Cardiac muscle cell (in vitro differentiated cells and primary cell): ENCODE measurements at regions not wholly inside any gene's neighbourhood (a gene's known extent, or its start where the extent isn't known, plus 50 kb on each side); places are given as distances from the start of the nearest gene placed in this dataset.

Source experiments
- DNase-seq, 2 donors: peaks; one replicate each; pipeline versions ENCODE4 v3.0.0 to v3.0.0-alpha.2; 2010 to 2017; ENCODE audit warnings: low read depth in 1 of 2, low spot score in 1 of 2
- H3K27ac ChIP-seq: fragments of 200-600 bp; sonication (generic); 2 replicates; pipeline ENCODE4 v1.5.1; 2016
- H3K27me3 ChIP-seq: fragments of 200-600 bp; sonication (generic); 2 replicates; pipeline ENCODE4 v1.6.0; 2016; ENCODE audit warnings: control low read depth
- H3K36me3 ChIP-seq: fragments of 200-600 bp; sonication (generic); 2 replicates; pipeline ENCODE4 v1.5.1; 2016; ENCODE audit warnings: control low read depth
- H3K4me1 ChIP-seq: fragments of 200-600 bp; sonication (generic); 2 replicates; pipeline ENCODE4 v1.8.1; 2017; ENCODE audit warnings: low read depth, mild to moderate bottlenecking, mixed run types
- H3K4me3 ChIP-seq: fragments of 200-600 bp; sonication (generic); 2 replicates; pipeline ENCODE4 v1.5.1; 2016; ENCODE audit warnings: mild to moderate bottlenecking
- H3K9me3 ChIP-seq: fragments of 200-600 bp; sonication (generic); 2 replicates; pipeline ENCODE4 v1.5.1; 2017; ENCODE audit warnings: low read depth, mild to moderate bottlenecking, control low read depth
- CTCF ChIP-seq: IDR thresholded peaks from 2 replicates; pipeline ENCODE4 v1.5.1; 2012; ENCODE audit warnings: low read depth, mild to moderate bottlenecking, low read length

GRCh38 chr2:176463546-176463945 lies 194.3 kb downstream of the MTX2 start:
- no peak for DNase-seq
- TF ChIP-seq CTCF: no peak
- Histone ChIP-seq H3K27me3 (peaks cover 6% of the 10 kb centered on the region), H3K36me3 (no peaks in the 10 kb centered on the region), H3K4me3 (no peak overlapping the region), H3K9me3 (no peaks in the 10 kb centered on the region), H3K27ac (no peak overlapping the region), H3K4me1 (no peaks in the 10 kb centered on the region)

GRCh38 chr2:176464886-176465564 lies 195.8 kb downstream of the MTX2 start:
- no peaks in the 10 kb centered on the region for H3K36me3 ChIP-seq
- no peak overlapping the region for H3K27ac ChIP-seq
- no peaks in the 10 kb centered on the region for H3K4me1 ChIP-seq

GRCh38 chr2:176466918-176467452 lies 197.7 kb downstream of the MTX2 start:
- TF ChIP-seq CTCF: no peak
- H3K27me3 ChIP-seq: peaks cover 11% of the 10 kb centered on the region
- H3K9me3 ChIP-seq: no peaks in the 10 kb centered on the region
- no peaks in the 10 kb centered on the region for H3K4me1 ChIP-seq
- H3K4me3 ChIP-seq: no peak overlapping the region
- no peaks in the 10 kb centered on the region for H3K36me3 ChIP-seq
- H3K27ac ChIP-seq: no peak overlapping the region
- DNase-seq: no peak

More at GRCh38 chr2:176464886-176465564, 195.8 kb downstream of the MTX2 start:
- TF ChIP-seq CTCF: no peak
- H3K9me3 ChIP-seq: no peaks in the 10 kb centered on the region
- H3K4me3 ChIP-seq: no peak overlapping the region
- peaks cover 8% of the 10 kb centered on the region for H3K27me3 ChIP-seq
- no peak for DNase-seq

GRCh38 chr2:176467595-176467994 lies 198.4 kb downstream of the MTX2 start:
- Histone ChIP-seq H3K27me3 (peaks cover 11% of the 10 kb centered on the region), H3K4me3 (no peak overlapping the region), H3K27ac (no peak overlapping the region), H3K4me1 (no peaks in the 10 kb centered on the region), H3K36me3 (no peaks in the 10 kb centered on the region), H3K9me3 (no peaks in the 10 kb centered on the region)
- TF ChIP-seq CTCF: no peak
- DNase-seq: no peak

- no peaks in the 10 kb centered on the region for H3K36me3 ChIP-seq
- no peak for DNase-seq
- peaks cover 11% of the 10 kb centered on the region for H3K27me3 ChIP-seq
- no peak for TF ChIP-seq CTCF
- H3K9me3 ChIP-seq: no peaks in the 10 kb centered on the region
- H3K4me1 ChIP-seq: no peaks in the 10 kb centered on the region
- H3K4me3 ChIP-seq: no peak overlapping the region
- H3K27ac ChIP-seq: no peak overlapping the region
These were observed 199.3 kb downstream of the MTX2 start for GRCh38 chr2:176468457-176469113.
